ENCODE measurements at regions not wholly inside any gene's neighbourhood (a gene's known extent, or its start where the extent isn't known, plus 50 kb on each side); places are given as distances from the start of the nearest gene placed in this dataset.

DNA sequence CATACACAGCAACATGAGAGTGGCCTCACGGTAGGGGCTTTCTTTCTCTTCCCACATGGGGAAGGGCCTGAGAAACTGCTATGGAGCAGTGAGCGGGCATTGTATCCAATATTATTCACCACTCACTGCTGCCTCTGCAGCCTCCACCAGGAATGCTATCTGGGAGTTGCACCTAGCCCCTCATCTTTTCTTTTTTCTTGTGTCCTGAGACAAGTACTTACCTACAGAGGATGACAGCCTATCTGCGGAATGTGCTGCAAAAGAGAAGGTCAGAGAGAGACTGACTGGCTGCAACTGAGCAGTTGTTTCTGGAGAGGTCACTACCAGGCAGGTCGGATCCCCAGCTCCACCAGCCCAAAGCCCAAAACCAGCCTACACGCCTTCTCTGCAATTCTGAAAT lies 52.1 kb upstream of the HTATIP2 start:
- no peak overlapping the region for H3K27ac Mint-ChIP-seq
- H3K27me3 Mint-ChIP-seq, result peaks cover 18 to 20% of the 10 kb centered on the region in 2 donors
- CTCF ChIA-PET, result no interaction called here

DNA sequence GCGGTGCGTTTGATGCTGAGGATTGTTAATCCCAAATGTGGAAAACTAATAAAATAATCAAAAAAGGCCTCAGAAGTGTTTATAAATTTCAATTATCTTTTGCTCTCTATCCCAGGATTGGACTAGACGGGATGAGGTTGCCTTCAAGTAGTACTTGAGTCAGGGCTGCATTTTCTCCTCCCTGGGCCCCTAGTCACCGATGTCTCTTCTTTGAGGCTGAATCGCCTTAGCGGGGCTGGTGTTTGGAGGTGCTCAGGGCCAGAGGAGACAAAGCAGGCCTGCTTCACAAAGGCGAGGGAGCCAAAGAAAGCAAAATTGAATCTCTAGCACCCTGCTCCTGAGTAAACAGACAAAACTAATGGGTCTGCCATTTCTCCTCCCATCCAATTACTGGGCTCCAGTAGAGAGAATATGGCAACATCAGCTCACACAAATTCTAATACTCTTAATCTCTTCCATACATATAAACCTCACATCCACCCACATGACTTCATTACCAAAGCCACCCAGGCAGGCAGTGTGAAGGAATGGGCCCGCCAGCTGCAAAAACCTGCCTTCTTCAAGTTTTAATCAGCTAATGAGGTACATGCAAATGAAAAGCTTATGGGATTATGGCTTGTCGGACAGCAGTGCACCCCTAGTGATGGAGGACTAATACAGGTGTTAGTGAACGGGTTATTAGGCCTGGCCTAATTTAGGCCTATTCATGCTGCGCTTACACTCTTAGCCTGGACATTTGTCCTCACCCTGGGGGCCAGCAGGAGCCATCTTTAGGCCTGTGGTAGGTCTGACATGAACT lies 52.7 kb upstream of the HTATIP2 start:
- Mint-ChIP-seq H3K27ac (no peak overlapping the region), H3K27me3 (peaks cover 19% of the 10 kb centered on the region in 2 donors), H3K9me3 (no peaks in the 10 kb centered on the region), H3K4me1 (no peaks in the 10 kb centered on the region), H3K4me3 (no peak overlapping the region), H3K36me3 (no peaks in the 10 kb centered on the region)
- Histone ChIP-seq H3K4me3 (ENCODE audit: low read length) (no peak overlapping the region), H3K36me3 (ENCODE audit: insufficient read depth, low read length) (no peaks in the 10 kb centered on the region), H3K27me3 (ENCODE audit: insufficient read depth, low read length, poor library complexity, severe bottlenecking) (peaks cover 3% of the 10 kb centered on the region), H3K27ac (ENCODE audit: low read depth, low read length) (no peak overlapping the region), H3K9me3 (ENCODE audit: low read length) (no peaks in the 10 kb centered on the region), H3K4me1 (ENCODE audit: insufficient read depth, low read length) (no peaks in the 10 kb centered on the region)
- ChIA-PET CTCF (no interaction called here), POLR2A (no interaction called here)
- no peak for DNase-seq

More for the DNA sequence above, 52.1 kb upstream of the HTATIP2 start:
- no peaks in the 10 kb centered on the region for H3K36me3 ChIP-seq (ENCODE audit: insufficient read depth, low read length)
- H3K9me3 ChIP-seq (ENCODE audit: low read length), result no peaks in the 10 kb centered on the region
- no peak overlapping the region for H3K4me3 ChIP-seq (ENCODE audit: low read length)
- H3K27ac ChIP-seq (ENCODE audit: low read depth, low read length), result no peak overlapping the region
- no peak for DNase-seq
- Mint-ChIP-seq H3K36me3 (peaks cover 0 to 2% (median 0%) of the 10 kb centered on the region in 3 donors), H3K9me3 (no peaks in the 10 kb centered on the region), H3K4me3 (no peak overlapping the region), H3K4me1 (no peaks in the 10 kb centered on the region)
- H3K27me3 ChIP-seq (ENCODE audit: insufficient read depth, low read length, poor library complexity, severe bottlenecking), result peaks cover 3% of the 10 kb centered on the region
- H3K4me1 ChIP-seq (ENCODE audit: insufficient read depth, low read length), result no peaks in the 10 kb centered on the region
- POLR2A ChIA-PET, result no interaction called here

DNA sequence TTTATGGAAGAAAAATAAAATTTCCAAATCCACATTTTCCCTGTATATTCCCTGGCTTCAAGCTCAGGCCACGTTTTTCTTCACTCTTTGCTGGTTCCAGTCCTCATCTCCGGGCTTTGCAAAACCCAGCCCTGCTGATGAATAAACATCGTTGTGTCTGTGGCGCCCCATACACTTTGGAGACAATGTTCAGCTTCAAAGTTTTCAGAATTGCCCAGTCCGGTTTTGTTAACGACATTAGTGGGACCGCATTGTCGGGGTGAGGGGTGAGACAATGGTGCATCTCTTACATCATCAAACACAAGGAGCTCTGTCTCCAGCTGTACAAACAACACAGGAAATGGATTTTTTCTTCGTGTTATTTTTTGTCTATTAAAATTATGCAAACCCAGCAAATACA lies 53.4 kb upstream of the HTATIP2 start:
- H3K4me3 Mint-ChIP-seq, result no peak overlapping the region
- H3K27me3 ChIP-seq (ENCODE audit: insufficient read depth, low read length, poor library complexity, severe bottlenecking), result peaks cover 3% of the 10 kb centered on the region
- peaks cover 21 to 23% of the 10 kb centered on the region in 2 donors for H3K27me3 Mint-ChIP-seq
- H3K4me3 ChIP-seq (ENCODE audit: low read length), result no peak overlapping the region
- no peak overlapping the region for H3K27ac Mint-ChIP-seq
- no peak overlapping the region for H3K27ac ChIP-seq (ENCODE audit: low read depth, low read length)
- no peaks in the 10 kb centered on the region for H3K9me3 Mint-ChIP-seq
- H3K36me3 ChIP-seq (ENCODE audit: insufficient read depth, low read length), result no peaks in the 10 kb centered on the region
- no peaks in the 10 kb centered on the region for H3K9me3 ChIP-seq (ENCODE audit: low read length)
- no peaks in the 10 kb centered on the region for H3K4me1 Mint-ChIP-seq
- DNase-seq, result no peak
- POLR2A ChIA-PET, result no interaction called here
- CTCF ChIA-PET, result no interaction called here
- no peaks in the 10 kb centered on the region for H3K4me1 ChIP-seq (ENCODE audit: insufficient read depth, low read length)
- no peaks in the 10 kb centered on the region for H3K36me3 Mint-ChIP-seq

DNA sequence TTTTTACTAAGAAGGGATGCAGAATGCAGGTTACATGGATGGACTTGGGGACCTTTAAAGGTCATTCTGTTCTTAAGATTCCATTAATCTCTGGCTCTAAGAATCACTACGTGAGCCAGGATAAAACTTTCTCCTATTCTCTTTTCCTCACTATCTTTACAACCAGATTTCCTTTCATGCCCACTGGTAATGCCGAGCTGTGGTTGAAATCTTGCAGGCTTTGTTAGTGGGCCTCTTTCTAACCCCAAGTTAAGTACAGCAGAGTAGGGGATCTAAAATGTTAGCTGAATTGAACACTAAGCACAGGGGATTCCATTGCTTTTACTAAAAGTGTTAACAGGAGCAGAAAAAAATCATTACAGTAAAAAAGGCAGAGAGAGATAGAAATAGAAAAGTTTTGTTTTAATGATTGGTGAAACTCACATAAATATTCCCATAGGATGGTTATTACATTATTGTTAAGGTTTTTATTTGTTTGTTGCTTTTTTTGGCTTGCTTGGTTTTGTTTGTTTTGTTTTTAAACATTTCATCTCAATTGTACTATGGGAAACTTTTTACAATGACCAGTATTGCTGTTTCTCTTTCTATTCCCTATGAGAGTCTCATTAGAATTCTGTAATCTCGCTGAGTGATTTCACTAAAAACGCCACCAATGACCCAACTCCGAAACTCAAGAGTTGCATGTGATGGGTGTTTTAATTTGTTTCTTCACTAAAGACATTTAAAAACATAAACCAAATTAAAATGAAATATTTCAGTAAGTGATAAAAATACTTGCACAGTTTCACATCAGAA lies 54.1 kb upstream of the HTATIP2 start:
- Mint-ChIP-seq H3K4me1 (no peaks in the 10 kb centered on the region), H3K27me3 (peaks cover 23 to 24% of the 10 kb centered on the region in 2 donors)
- CTCF ChIA-PET, result no interaction called here

DNA sequence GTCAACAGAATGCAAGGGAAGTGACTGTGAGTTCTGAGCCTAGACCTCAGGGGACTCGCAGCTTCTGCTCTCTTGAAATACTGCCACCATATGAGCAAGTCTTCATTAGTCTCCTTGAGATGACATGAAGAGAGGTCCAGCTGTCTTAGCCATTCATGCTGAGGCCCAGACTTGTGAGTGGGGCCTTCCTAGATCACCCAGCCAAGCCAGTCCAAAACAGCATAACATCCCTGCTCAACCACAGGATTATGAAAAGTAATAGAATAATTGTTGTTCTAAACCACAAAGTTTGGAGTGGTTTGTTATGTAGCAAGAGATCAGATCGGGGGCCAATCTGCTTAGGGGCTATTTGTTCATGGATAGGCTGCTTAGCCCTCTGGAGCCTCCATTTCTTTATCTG lies 54.9 kb upstream of the HTATIP2 start:
- Mint-ChIP-seq H3K27me3 (peaks cover 23 to 32% of the 10 kb centered on the region in 2 donors), H3K9me3 (no peaks in the 10 kb centered on the region), H3K4me3 (no peak overlapping the region), H3K36me3 (no peaks in the 10 kb centered on the region), H3K27ac (no peak overlapping the region), H3K4me1 (no peaks in the 10 kb centered on the region)
- H3K27me3 ChIP-seq (ENCODE audit: insufficient read depth, low read length, poor library complexity, severe bottlenecking), result peaks cover 3% of the 10 kb centered on the region
- H3K4me1 ChIP-seq (ENCODE audit: insufficient read depth, low read length), result no peaks in the 10 kb centered on the region
- ChIA-PET CTCF (no interaction called here), POLR2A (no interaction called here)
- H3K9me3 ChIP-seq (ENCODE audit: low read length), result no peaks in the 10 kb centered on the region
- H3K27ac ChIP-seq (ENCODE audit: low read depth, low read length), result no peak overlapping the region
- DNase-seq, result no peak
- H3K36me3 ChIP-seq (ENCODE audit: insufficient read depth, low read length), result no peaks in the 10 kb centered on the region
- H3K4me3 ChIP-seq (ENCODE audit: low read length), result no peak overlapping the region

More for the DNA sequence above, 54.1 kb upstream of the HTATIP2 start:
- Histone ChIP-seq H3K4me3 (ENCODE audit: low read length) (no peak overlapping the region), H3K27ac (ENCODE audit: low read depth, low read length) (no peak overlapping the region), H3K27me3 (ENCODE audit: insufficient read depth, low read length, poor library complexity, severe bottlenecking) (peaks cover 3% of the 10 kb centered on the region), H3K36me3 (ENCODE audit: insufficient read depth, low read length) (no peaks in the 10 kb centered on the region), H3K9me3 (ENCODE audit: low read length) (no peaks in the 10 kb centered on the region), H3K4me1 (ENCODE audit: insufficient read depth, low read length) (no peaks in the 10 kb centered on the region)
- no peak overlapping the region for H3K4me3 Mint-ChIP-seq
- peak overlapping the region in 1 of 8 donors; percentile 27 for H3K27ac Mint-ChIP-seq
- no peaks in the 10 kb centered on the region for H3K36me3 Mint-ChIP-seq
- DNase-seq, result no peak
- no peaks in the 10 kb centered on the region for H3K9me3 Mint-ChIP-seq
- POLR2A ChIA-PET, result no interaction called here

DNA sequence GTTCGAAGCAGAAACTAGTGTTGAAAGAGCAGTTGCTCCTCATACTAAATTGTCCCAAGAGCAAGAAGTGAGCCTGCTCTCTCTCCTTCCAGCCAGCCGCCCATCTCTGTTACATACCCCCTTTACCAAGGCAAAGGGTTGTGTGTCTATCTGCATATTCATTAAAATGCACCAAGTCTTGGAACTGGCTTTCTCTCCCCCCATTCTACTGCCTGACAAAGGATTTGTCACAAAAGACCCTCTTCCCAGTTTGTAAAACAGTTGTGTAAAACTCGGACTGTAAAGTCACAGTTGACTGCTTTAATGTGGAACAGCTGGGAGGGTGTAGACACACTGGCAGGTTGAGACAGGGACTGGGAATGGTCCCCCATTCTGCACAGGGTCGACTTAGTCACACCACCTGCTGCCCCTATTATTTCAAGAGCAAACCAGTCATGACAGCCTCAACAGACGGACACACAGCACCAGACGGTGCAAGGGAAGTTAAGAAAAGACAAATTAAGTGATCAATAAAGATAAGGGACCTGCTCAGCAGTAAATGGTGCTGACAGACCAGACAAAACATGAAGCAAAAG lies 60.0 kb upstream of the HTATIP2 start:
- Mint-ChIP-seq H3K27ac (no peak overlapping the region), H3K4me3 (no peak overlapping the region), H3K4me1 (no peaks in the 10 kb centered on the region), H3K27me3 (peaks cover 21 to 51% of the 10 kb centered on the region in 2 donors), H3K9me3 (peaks cover 0 to 2% (median 0%) of the 10 kb centered on the region in 5 donors), H3K36me3 (peaks cover 0 to 3% (median 0%) of the 10 kb centered on the region in 3 donors)
- ChIA-PET POLR2A (no interaction called here), CTCF (no interaction called here)
- H3K36me3 ChIP-seq (ENCODE audit: insufficient read depth, low read length), result no peaks in the 10 kb centered on the region
- peaks cover under 1% of the 10 kb centered on the region for H3K27me3 ChIP-seq (ENCODE audit: insufficient read depth, low read length, poor library complexity, severe bottlenecking)
- H3K4me1 ChIP-seq (ENCODE audit: insufficient read depth, low read length), result no peaks in the 10 kb centered on the region
- no peak overlapping the region for H3K27ac ChIP-seq (ENCODE audit: low read depth, low read length)
- DNase-seq, result no peak
- no peak overlapping the region for H3K4me3 ChIP-seq (ENCODE audit: low read length)
- H3K9me3 ChIP-seq (ENCODE audit: low read length), result no peaks in the 10 kb centered on the region

DNA sequence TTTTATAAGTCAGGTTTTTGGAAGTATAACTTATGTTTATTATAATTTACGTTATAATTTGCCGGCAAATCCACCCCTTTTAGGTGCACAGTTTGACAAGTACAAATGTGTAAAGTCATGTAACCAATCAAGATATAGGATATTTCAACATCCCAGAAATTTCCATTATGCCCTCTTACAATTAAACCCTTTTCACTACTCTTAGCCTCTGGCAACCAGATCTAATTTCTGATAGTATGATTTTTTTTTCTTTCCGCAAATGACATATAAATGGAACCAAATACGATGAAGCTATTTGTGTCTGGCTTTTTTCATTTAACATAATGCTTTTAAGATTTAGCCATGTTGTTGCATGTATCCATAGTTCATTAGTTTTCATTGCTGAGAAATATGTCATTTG lies 69.5 kb upstream of the HTATIP2 start:
- no peaks in the 10 kb centered on the region for H3K9me3 ChIP-seq (ENCODE audit: low read length)
- H3K9me3 Mint-ChIP-seq, result no peaks in the 10 kb centered on the region
- no peaks in the 10 kb centered on the region for H3K27me3 ChIP-seq (ENCODE audit: insufficient read depth, low read length, poor library complexity, severe bottlenecking)
- no peak overlapping the region for H3K4me3 Mint-ChIP-seq
- no peaks in the 10 kb centered on the region for H3K4me1 Mint-ChIP-seq
- ChIA-PET POLR2A (no interaction called here), CTCF (no interaction called here)
- DNase-seq, result no peak
- no peaks in the 10 kb centered on the region for H3K36me3 ChIP-seq (ENCODE audit: insufficient read depth, low read length)
- no peaks in the 10 kb centered on the region for H3K36me3 Mint-ChIP-seq
- H3K4me3 ChIP-seq (ENCODE audit: low read length), result no peak overlapping the region
- no peaks in the 10 kb centered on the region for H3K4me1 ChIP-seq (ENCODE audit: insufficient read depth, low read length)
- no peak overlapping the region for H3K27ac ChIP-seq (ENCODE audit: low read depth, low read length)
- peaks cover 8 to 23% of the 10 kb centered on the region in 2 donors for H3K27me3 Mint-ChIP-seq
- no peak overlapping the region for H3K27ac Mint-ChIP-seq

DNA sequence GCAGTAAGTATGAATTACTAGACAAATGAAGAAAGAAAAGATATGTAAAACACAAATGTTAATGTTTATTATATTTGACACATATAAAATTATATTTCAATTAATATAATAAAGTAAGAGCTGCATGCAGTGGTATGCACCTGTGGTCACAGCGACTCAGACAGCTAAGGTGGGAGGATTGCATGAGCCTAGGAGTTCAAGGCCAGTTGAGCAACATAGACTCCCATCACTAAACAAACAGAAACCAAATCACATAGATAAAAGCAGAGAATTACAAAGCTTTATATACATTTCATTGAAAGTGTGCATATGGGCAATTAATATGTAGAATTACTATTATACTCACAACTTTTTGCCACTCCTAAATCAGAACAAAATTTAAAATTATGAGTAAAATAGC lies 70.0 kb upstream of the HTATIP2 start:
- peaks cover 8 to 24% of the 10 kb centered on the region in 2 donors for H3K27me3 Mint-ChIP-seq
- Histone ChIP-seq H3K36me3 (ENCODE audit: insufficient read depth, low read length) (no peaks in the 10 kb centered on the region), H3K27ac (ENCODE audit: low read depth, low read length) (no peak overlapping the region), H3K9me3 (ENCODE audit: low read length) (no peaks in the 10 kb centered on the region), H3K4me3 (ENCODE audit: low read length) (no peak overlapping the region), H3K27me3 (ENCODE audit: insufficient read depth, low read length, poor library complexity, severe bottlenecking) (no peaks in the 10 kb centered on the region), H3K4me1 (ENCODE audit: insufficient read depth, low read length) (no peaks in the 10 kb centered on the region)
- no peak for DNase-seq
- POLR2A ChIA-PET, result no interaction called here
- H3K4me1 Mint-ChIP-seq, result no peaks in the 10 kb centered on the region
- CTCF ChIA-PET, result no interaction called here
- no peak overlapping the region for H3K27ac Mint-ChIP-seq
- no peaks in the 10 kb centered on the region for H3K36me3 Mint-ChIP-seq
- H3K9me3 Mint-ChIP-seq, result no peaks in the 10 kb centered on the region
- no peak overlapping the region for H3K4me3 Mint-ChIP-seq
